Liver (tissue), 3 donors: ENCODE measurements at regions not wholly inside any gene's neighbourhood (a gene's known extent, or its start where the extent isn't known, plus 50 kb on each side); places are given as distances from the start of the nearest gene placed in this dataset.

Experiments used
- GABPA ChIP-seq, 2 donors: IDR thresholded peaks in 1 of 2; conservative IDR thresholded peaks in 1 of 2; 2 replicates each; pipeline ENCODE4 v1.6.1; 2016; ENCODE audit warnings: antibody characterized with exemption in 2 of 2, mild to moderate bottlenecking in 1 of 2, moderate library complexity in 1 of 2
- HNF4A ChIP-seq, 2 donors: conservative IDR thresholded peaks; 2 replicates each; pipeline ENCODE4 v1.6.1; 2016; ENCODE audit warnings: antibody characterized with exemption in 2 of 2, mild to moderate bottlenecking in 2 of 2
- TF ChIP-seq, protein P1 (sequence below): fragments of 150-350 bp; IDR thresholded peaks from 2 replicates; pipeline ENCODE4 v1.5.1; 2017; ENCODE audit warnings: improper control_type of control experiment, low read depth, low read length; ENCODE audit not compliant: missing input control
- TF ChIP-seq, protein P2 (sequence below): IDR thresholded peaks from 2 replicates; pipeline ENCODE4 v1.6.1; 2016; ENCODE audit warnings: antibody characterized with exemption
- TF ChIP-seq, protein P3 (sequence below): IDR thresholded peaks from 2 replicates; pipeline ENCODE4 v1.6.1; 2016; ENCODE audit warnings: antibody characterized with exemption
- TF ChIP-seq, protein P4 (sequence below): IDR thresholded peaks from 2 replicates; pipeline ENCODE4 v1.6.1; 2016; ENCODE audit warnings: antibody characterized with exemption, mild to moderate bottlenecking
- donor health status: healthy.
- donor health status: healthy.

DNA sequence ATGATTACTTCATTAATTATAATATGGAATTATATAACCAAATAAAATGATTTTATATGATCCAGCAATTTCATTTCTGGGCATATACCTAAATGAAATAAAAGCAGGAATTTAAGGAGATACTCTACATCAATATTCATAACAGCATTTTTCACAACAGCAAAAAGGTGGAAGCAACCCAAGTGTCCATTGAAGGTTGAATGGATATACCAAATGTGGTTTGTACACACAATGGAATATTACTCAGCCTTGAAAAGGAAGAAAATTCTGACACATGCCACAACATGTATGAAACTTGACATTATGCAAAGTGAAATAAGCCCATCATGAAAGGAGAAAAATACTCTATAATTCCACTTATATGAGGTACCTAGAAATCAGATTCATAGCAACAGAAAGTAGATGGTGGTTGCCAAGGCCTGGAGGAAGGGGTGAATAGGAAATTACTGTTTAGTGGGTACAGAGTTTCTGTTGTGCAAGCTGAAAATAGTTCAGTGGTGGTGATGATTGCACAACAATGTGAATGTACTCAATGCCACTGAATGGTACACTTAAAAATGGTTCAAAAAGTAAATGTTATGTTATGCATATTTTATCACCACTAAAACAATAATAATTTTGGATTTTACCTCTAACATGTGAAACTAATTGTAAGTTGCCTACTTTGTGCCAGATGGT, 471.5 kb downstream of the SPRY1 start:
- TF ChIP-seq, protein P1, sequence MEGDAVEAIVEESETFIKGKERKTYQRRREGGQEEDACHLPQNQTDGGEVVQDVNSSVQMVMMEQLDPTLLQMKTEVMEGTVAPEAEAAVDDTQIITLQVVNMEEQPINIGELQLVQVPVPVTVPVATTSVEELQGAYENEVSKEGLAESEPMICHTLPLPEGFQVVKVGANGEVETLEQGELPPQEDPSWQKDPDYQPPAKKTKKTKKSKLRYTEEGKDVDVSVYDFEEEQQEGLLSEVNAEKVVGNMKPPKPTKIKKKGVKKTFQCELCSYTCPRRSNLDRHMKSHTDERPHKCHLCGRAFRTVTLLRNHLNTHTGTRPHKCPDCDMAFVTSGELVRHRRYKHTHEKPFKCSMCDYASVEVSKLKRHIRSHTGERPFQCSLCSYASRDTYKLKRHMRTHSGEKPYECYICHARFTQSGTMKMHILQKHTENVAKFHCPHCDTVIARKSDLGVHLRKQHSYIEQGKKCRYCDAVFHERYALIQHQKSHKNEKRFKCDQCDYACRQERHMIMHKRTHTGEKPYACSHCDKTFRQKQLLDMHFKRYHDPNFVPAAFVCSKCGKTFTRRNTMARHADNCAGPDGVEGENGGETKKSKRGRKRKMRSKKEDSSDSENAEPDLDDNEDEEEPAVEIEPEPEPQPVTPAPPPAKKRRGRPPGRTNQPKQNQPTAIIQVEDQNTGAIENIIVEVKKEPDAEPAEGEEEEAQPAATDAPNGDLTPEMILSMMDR, result no peak
- no peak for TF ChIP-seq GABPA (IDR thresholded peaks at IDR 0.05 in 1 of 2, conservative IDR thresholded peaks at IDR 0.05 in 1 of 2)
- no peak for TF ChIP-seq HNF4A (conservative IDR thresholded peaks at IDR 0.05)
- TF ChIP-seq, protein P2, sequence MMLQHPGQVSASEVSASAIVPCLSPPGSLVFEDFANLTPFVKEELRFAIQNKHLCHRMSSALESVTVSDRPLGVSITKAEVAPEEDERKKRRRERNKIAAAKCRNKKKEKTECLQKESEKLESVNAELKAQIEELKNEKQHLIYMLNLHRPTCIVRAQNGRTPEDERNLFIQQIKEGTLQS, result no peak
- TF ChIP-seq, protein P3, sequence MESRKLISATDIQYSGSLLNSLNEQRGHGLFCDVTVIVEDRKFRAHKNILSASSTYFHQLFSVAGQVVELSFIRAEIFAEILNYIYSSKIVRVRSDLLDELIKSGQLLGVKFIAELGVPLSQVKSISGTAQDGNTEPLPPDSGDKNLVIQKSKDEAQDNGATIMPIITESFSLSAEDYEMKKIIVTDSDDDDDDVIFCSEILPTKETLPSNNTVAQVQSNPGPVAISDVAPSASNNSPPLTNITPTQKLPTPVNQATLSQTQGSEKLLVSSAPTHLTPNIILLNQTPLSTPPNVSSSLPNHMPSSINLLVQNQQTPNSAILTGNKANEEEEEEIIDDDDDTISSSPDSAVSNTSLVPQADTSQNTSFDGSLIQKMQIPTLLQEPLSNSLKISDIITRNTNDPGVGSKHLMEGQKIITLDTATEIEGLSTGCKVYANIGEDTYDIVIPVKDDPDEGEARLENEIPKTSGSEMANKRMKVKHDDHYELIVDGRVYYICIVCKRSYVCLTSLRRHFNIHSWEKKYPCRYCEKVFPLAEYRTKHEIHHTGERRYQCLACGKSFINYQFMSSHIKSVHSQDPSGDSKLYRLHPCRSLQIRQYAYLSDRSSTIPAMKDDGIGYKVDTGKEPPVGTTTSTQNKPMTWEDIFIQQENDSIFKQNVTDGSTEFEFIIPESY, result no peak
- TF ChIP-seq, protein P4, sequence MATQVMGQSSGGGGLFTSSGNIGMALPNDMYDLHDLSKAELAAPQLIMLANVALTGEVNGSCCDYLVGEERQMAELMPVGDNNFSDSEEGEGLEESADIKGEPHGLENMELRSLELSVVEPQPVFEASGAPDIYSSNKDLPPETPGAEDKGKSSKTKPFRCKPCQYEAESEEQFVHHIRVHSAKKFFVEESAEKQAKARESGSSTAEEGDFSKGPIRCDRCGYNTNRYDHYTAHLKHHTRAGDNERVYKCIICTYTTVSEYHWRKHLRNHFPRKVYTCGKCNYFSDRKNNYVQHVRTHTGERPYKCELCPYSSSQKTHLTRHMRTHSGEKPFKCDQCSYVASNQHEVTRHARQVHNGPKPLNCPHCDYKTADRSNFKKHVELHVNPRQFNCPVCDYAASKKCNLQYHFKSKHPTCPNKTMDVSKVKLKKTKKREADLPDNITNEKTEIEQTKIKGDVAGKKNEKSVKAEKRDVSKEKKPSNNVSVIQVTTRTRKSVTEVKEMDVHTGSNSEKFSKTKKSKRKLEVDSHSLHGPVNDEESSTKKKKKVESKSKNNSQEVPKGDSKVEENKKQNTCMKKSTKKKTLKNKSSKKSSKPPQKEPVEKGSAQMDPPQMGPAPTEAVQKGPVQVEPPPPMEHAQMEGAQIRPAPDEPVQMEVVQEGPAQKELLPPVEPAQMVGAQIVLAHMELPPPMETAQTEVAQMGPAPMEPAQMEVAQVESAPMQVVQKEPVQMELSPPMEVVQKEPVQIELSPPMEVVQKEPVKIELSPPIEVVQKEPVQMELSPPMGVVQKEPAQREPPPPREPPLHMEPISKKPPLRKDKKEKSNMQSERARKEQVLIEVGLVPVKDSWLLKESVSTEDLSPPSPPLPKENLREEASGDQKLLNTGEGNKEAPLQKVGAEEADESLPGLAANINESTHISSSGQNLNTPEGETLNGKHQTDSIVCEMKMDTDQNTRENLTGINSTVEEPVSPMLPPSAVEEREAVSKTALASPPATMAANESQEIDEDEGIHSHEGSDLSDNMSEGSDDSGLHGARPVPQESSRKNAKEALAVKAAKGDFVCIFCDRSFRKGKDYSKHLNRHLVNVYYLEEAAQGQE, result no peak
